Upper lobe of right lung (tissue), 1 donor: ENCODE measurements at regions not wholly inside any gene's neighbourhood (a gene's known extent, or its start where the extent isn't known, plus 50 kb on each side); places are given as distances from the start of the nearest gene placed in this dataset.

Experiments
- ATAC-seq: fragments of 200-7000 bp; cut with Tn5 transposase; one replicate; pipeline ENCODE4 v1.9.1; 2020; ENCODE audit warnings: mild to moderate bottlenecking, moderate library complexity
- DNase-seq: peaks from one replicate; pipeline ENCODE4 v3.0.0-alpha.2; 2020
- H3K27ac ChIP-seq: fragments of 200-600 bp; one replicate; pipeline ENCODE4 v1.8.0; 2022
- H3K27me3 ChIP-seq: fragments of 200-600 bp; one replicate; pipeline ENCODE4 v1.8.0; 2022; ENCODE audit warnings: mild to moderate bottlenecking
- H3K36me3 ChIP-seq: fragments of 200-600 bp; one replicate; pipeline ENCODE4 v1.8.0; 2022
- H3K4me1 ChIP-seq: fragments of 200-600 bp; one replicate; pipeline ENCODE4 v1.8.0; 2022
- H3K4me3 ChIP-seq: fragments of 200-600 bp; one replicate; pipeline ENCODE4 v1.8.0; 2022; ENCODE audit warnings: mild to moderate bottlenecking
- H3K9me3 ChIP-seq: fragments of 200-600 bp; one replicate; pipeline ENCODE4 v1.8.0; 2022
- CTCF ChIP-seq: fragments of 200-600 bp; IDR thresholded peaks from one replicate; pipeline ENCODE4 v1.8.0; 2022; ENCODE audit warnings: antibody characterized with exemption
- intact Hi-C: fragments of 100-400 bp; cut with DNase I; formaldehyde crosslinking; loops from one replicate; pipeline ENCODE4 v1.11.0; 2022
- donor health status: DM: no; HTN: yes; CAD: no; lungs with severe emphysema.

- Histone ChIP-seq H3K27ac (no peak overlapping the region), H3K36me3 (no peaks in the 10 kb centered on the region), H3K27me3 (no peaks in the 10 kb centered on the region), H3K9me3 (no peaks in the 10 kb centered on the region), H3K4me3 (no peak overlapping the region), H3K4me1 (no peaks in the 10 kb centered on the region)
- TF ChIP-seq CTCF = no peak
- ATAC-seq (no peak), DNase-seq (no peak)
- intact Hi-C loops = no loop called here
These were observed 274.9 kb downstream of the NUF2 start for GRCh38 chr1:163596541-163597258.

GRCh38 chr1:163604321-163604720 lies 282.6 kb downstream of the NUF2 start:
- intact Hi-C loops = no loop called here
- TF ChIP-seq CTCF = no peak
- Histone ChIP-seq H3K36me3 (no peaks in the 10 kb centered on the region), H3K4me3 (no peak overlapping the region), H3K4me1 (no peaks in the 10 kb centered on the region), H3K27ac (no peak overlapping the region), H3K9me3 (no peaks in the 10 kb centered on the region), H3K27me3 (no peaks in the 10 kb centered on the region)
- ATAC-seq (no peak), DNase-seq (no peak)

- no peaks in the 10 kb centered on the region for H3K36me3 ChIP-seq
- no peaks in the 10 kb centered on the region for H3K4me1 ChIP-seq
- H3K27ac ChIP-seq = no peak overlapping the region
- no peak overlapping the region for H3K4me3 ChIP-seq
- TF ChIP-seq CTCF = no peak
- no peaks in the 10 kb centered on the region for H3K9me3 ChIP-seq
- DNase-seq (no peak), ATAC-seq (no peak)
- intact Hi-C loops = no loop called here
- no peaks in the 10 kb centered on the region for H3K27me3 ChIP-seq
These were observed 283.1 kb downstream of the NUF2 start for GRCh38 chr1:163604896-163605295.

- intact Hi-C loops = no loop called here
- no peak for ATAC-seq
These were observed 287.2 kb downstream of the NUF2 start for GRCh38 chr1:163608979-163609378.

GRCh38 chr1:163609858-163610257 lies 288.1 kb downstream of the NUF2 start:
- Histone ChIP-seq H3K27ac (no peak overlapping the region), H3K4me3 (no peak overlapping the region), H3K4me1 (no peaks in the 10 kb centered on the region), H3K36me3 (no peaks in the 10 kb centered on the region), H3K9me3 (no peaks in the 10 kb centered on the region), H3K27me3 (no peaks in the 10 kb centered on the region)
- ATAC-seq (no peak), DNase-seq (no peak)
- no peak for TF ChIP-seq CTCF
- intact Hi-C loops = no loop called here

More at GRCh38 chr1:163608979-163609378, 287.2 kb downstream of the NUF2 start:
- TF ChIP-seq CTCF = no peak
- H3K27ac ChIP-seq = no peak overlapping the region
- no peaks in the 10 kb centered on the region for H3K4me1 ChIP-seq
- no peaks in the 10 kb centered on the region for H3K9me3 ChIP-seq
- no peak overlapping the region for H3K4me3 ChIP-seq
- no peaks in the 10 kb centered on the region for H3K27me3 ChIP-seq
- no peaks in the 10 kb centered on the region for H3K36me3 ChIP-seq
- DNase-seq = no peak

- no peaks in the 10 kb centered on the region for H3K4me1 ChIP-seq
- H3K27me3 ChIP-seq = no peaks in the 10 kb centered on the region
- DNase-seq (no peak), ATAC-seq (no peak)
- no peak for TF ChIP-seq CTCF
- H3K9me3 ChIP-seq = no peaks in the 10 kb centered on the region
- H3K4me3 ChIP-seq = no peak overlapping the region
- H3K36me3 ChIP-seq = no peaks in the 10 kb centered on the region
- no peak overlapping the region for H3K27ac ChIP-seq
- intact Hi-C loops = no loop called here
These were observed 288.7 kb downstream of the NUF2 start for GRCh38 chr1:163610486-163610885.
